ENCODE measurements at regions not wholly inside any gene's neighbourhood (a gene's known extent, or its start where the extent isn't known, plus 50 kb on each side); places are given as distances from the start of the nearest gene placed in this dataset.

DNA sequence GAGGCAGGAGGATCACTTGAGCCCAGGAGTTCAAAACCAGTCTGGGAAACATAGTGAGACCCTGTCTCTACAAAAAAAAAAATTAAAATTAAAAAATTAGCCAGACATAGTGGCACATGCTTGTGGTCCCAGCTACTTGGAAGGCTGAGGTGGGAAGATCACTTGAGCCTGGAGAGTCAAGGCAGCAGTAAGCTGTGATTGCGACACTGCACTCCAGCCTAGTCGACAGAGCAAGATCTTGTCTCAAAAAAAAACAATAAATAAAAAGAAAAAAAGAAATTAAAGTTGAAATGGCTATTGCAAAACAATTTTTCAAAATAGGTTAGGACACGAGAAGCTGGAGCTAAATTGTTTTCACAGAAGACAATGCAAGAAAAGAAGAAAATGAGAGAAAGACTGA is 379.0 kb upstream of the RNF32 start:
- H3K9me3 ChIP-seq (ENCODE audit: control insufficient read depth, low read depth, low read length): no peaks in the 10 kb centered on the region
- no peak overlapping the region for H3K4me3 ChIP-seq (ENCODE audit: low read length)
- H3K27me3 ChIP-seq (ENCODE audit: control insufficient read depth, insufficient read depth, low read length): no peaks in the 10 kb centered on the region
- H3K27ac ChIP-seq (ENCODE audit: low read length): no peak overlapping the region
- H3K36me3 ChIP-seq (ENCODE audit: control insufficient read depth, insufficient read depth, low read length): no peaks in the 10 kb centered on the region
- no peaks in the 10 kb centered on the region for H3K4me1 ChIP-seq (ENCODE audit: control insufficient read depth, insufficient read depth, low read length)
- DNase-seq: no peak
- 43% methylated on average over 2 of the region's 3 CpGs for WGBS (ENCODE audit: insufficient coverage, low lambda C conversion rate)

DNA sequence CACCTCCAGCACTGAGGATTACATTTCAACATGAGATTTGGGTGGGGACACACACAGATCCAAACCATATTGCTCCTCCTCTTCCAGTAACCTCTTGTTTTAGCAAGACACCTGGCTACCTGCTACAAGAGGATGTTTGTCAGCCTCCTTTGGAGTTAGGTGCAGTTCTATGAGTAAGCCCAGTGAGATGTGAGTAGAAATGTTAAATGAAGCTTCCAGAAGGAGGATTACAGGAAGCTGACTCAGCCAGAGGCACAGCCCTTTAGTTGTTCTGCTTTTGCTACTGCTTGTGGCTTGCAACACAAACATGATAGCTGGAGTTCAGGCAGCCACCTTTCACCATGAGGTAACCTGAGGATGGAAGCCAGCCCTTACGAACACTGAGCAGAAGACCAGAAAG is 382.7 kb upstream of the RNF32 start:
- Histone ChIP-seq H3K36me3 (ENCODE audit: control insufficient read depth, insufficient read depth, low read length) (no peaks in the 10 kb centered on the region), H3K9me3 (ENCODE audit: control insufficient read depth, low read depth, low read length) (no peaks in the 10 kb centered on the region), H3K27ac (ENCODE audit: low read length) (no peak overlapping the region), H3K4me3 (ENCODE audit: low read length) (no peak overlapping the region), H3K4me1 (ENCODE audit: control insufficient read depth, insufficient read depth, low read length) (no peaks in the 10 kb centered on the region), H3K27me3 (ENCODE audit: control insufficient read depth, insufficient read depth, low read length) (no peaks in the 10 kb centered on the region)
- no CpG with 5 or more reads among the region's 1 CpG for WGBS (ENCODE audit: insufficient coverage, low lambda C conversion rate)
- DNase-seq: no peak

DNA sequence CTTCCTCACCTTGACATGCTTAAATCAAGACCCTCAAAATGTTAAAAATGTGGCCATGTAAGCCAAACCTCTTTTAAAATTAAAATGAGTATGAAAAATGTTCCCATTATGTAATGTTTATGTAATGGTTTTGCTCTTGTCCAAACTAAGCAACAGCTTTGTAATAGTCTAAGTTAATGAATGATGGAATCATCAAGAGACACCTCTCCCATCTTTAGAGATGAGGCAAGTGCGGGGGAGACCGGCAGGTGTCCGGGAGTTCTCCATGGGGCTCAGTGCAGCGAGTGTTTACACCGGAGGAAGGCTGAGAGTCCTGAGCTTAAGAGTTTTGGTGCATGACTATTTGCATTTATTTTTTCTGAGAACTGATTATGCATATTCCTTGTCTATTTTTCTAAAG is 384.9 kb upstream of the RNF32 start:
- Histone ChIP-seq H3K4me3 (ENCODE audit: low read length) (no peak overlapping the region), H3K27ac (ENCODE audit: low read length) (no peak overlapping the region), H3K9me3 (ENCODE audit: control insufficient read depth, low read depth, low read length) (no peaks in the 10 kb centered on the region), H3K4me1 (ENCODE audit: control insufficient read depth, insufficient read depth, low read length) (no peaks in the 10 kb centered on the region), H3K27me3 (ENCODE audit: control insufficient read depth, insufficient read depth, low read length) (no peaks in the 10 kb centered on the region), H3K36me3 (ENCODE audit: control insufficient read depth, insufficient read depth, low read length) (no peaks in the 10 kb centered on the region)
- WGBS (ENCODE audit: insufficient coverage, low lambda C conversion rate): no CpG with 5 or more reads among the region's 5 CpGs
- no peak for DNase-seq

DNA sequence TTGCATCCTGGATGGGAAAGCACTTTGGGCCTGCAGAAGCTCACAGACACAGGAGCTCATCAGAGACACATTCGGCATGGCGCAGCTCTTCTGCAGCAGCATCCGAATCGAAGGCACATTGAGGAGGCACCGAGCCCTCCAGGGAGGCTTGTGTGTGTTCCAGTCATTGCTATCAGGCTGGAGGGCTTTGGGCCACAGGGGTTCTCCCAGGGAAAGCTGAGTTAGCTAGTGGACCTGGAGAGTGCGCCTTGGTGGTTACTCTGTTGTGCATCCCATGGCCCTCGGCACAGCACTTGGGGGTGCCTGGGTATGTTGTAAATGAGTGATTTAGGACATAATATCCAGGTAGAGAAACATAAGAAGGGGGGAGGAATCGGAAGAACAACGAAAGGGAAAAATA is 388.7 kb upstream of the RNF32 start:
- no peaks in the 10 kb centered on the region for H3K9me3 ChIP-seq (ENCODE audit: control insufficient read depth, low read depth, low read length)
- H3K4me1 ChIP-seq (ENCODE audit: control insufficient read depth, insufficient read depth, low read length): no peaks in the 10 kb centered on the region
- no peaks in the 10 kb centered on the region for H3K36me3 ChIP-seq (ENCODE audit: control insufficient read depth, insufficient read depth, low read length)
- 75% methylated on average over 2 of the region's 9 CpGs for WGBS (ENCODE audit: insufficient coverage, low lambda C conversion rate)
- no peak overlapping the region for H3K27ac ChIP-seq (ENCODE audit: low read length)
- DNase-seq: no peak
- no peaks in the 10 kb centered on the region for H3K27me3 ChIP-seq (ENCODE audit: control insufficient read depth, insufficient read depth, low read length)
- H3K4me3 ChIP-seq (ENCODE audit: low read length): no peak overlapping the region

DNA sequence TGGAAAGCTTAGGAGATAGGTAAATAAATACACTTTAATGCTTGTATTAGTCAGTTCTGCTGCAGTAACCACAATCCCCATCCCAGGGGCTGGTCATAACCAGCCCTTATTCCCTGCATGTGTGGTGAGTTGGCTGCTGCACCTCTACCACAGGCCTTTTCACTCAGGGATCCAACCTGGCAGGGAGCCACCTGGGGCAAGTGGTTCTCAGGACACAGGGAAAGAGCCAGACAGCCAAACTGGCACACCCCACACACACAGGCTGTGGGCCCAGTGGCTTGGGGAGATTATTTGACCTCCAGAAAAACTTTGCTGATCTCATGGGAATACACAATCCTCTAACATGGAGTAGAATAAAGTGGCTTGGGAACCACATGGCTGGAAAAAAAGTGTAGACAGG is 400.0 kb upstream of the RNF32 start:
- Histone ChIP-seq H3K9me3 (ENCODE audit: control insufficient read depth, low read depth, low read length) (no peaks in the 10 kb centered on the region), H3K27ac (ENCODE audit: low read length) (no peak overlapping the region), H3K27me3 (ENCODE audit: control insufficient read depth, insufficient read depth, low read length) (no peaks in the 10 kb centered on the region), H3K36me3 (ENCODE audit: control insufficient read depth, insufficient read depth, low read length) (no peaks in the 10 kb centered on the region), H3K4me1 (ENCODE audit: control insufficient read depth, insufficient read depth, low read length) (no peaks in the 10 kb centered on the region), H3K4me3 (ENCODE audit: low read length) (no peak overlapping the region)
- DNase-seq: no peak

DNA sequence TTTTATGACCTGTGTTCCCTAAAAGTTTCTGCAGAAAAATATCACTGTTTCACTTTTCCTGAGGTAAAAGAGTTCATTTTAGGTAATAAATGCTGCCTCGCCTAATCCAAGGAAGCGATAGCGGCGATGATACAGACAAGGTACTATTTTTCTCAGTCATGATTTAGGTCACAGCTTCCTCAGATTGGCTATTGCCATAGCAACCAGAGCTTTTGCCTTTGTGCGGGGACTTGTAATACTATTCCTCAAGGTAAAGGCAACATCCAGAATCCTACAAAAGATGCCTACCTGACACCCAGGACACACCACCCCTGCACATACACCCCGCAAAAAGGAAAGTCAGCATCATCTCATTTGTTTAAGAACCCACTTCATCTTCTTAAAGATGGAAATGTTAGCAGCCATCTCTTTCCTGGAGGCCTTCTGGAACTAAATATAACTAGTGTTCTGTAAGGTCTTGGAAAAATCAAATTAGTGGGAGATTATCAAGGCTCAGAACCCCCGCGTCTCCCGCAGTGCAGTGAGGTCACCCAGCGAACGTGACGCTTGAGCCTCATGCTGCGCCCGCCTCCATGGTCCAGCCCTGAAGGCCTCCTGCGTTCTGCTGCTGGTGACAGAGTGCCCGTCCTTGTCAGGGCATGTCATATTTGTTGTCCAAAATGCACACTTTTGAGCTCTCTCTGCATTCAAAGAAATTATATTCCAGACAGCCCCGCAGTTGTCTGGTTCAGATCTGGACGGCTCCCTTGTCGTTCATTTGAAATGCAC is 402.0 kb upstream of the RNF32 start:
- Histone ChIP-seq H3K9me3 (ENCODE audit: control insufficient read depth, low read depth, low read length) (no peaks in the 10 kb centered on the region), H3K36me3 (ENCODE audit: control insufficient read depth, insufficient read depth, low read length) (no peaks in the 10 kb centered on the region), H3K27me3 (ENCODE audit: control insufficient read depth, insufficient read depth, low read length) (no peaks in the 10 kb centered on the region), H3K4me1 (ENCODE audit: control insufficient read depth, insufficient read depth, low read length) (no peaks in the 10 kb centered on the region), H3K4me3 (ENCODE audit: low read length) (no peak overlapping the region), H3K27ac (ENCODE audit: low read length) (no peak overlapping the region)
- no CpG with 5 or more reads among the region's 19 CpGs for WGBS (ENCODE audit: insufficient coverage, low lambda C conversion rate)
- DNase-seq: no peak

DNA sequence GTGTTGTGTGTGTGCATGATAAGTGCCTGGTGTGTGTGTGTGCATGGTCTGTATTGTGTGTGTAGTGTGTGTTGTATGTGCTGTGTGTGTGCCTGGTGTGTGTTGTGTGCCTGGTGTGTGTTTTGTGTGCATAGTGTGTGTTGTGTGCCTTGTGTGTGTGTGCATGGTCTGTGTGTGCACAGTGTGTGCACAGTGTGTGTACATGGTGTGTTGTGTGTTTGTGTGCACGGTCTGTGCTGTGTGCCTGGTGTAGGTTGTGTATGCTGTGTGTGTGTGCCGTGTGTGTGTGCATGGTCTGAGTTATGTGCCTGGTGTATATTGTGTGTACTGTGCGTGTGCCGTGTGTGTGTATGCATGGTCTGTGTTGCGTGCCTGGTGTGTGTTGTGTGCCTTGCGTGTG is 403.0 kb upstream of the RNF32 start:
- Histone ChIP-seq H3K9me3 (ENCODE audit: control insufficient read depth, low read depth, low read length) (peaks cover 2% of the 10 kb centered on the region), H3K4me3 (ENCODE audit: low read length) (no peak overlapping the region), H3K27me3 (ENCODE audit: control insufficient read depth, insufficient read depth, low read length) (no peaks in the 10 kb centered on the region), H3K27ac (ENCODE audit: low read length) (no peak overlapping the region), H3K36me3 (ENCODE audit: control insufficient read depth, insufficient read depth, low read length) (no peaks in the 10 kb centered on the region), H3K4me1 (ENCODE audit: control insufficient read depth, insufficient read depth, low read length) (no peaks in the 10 kb centered on the region)
- no CpG with 5 or more reads among the region's 6 CpGs for WGBS (ENCODE audit: insufficient coverage, low lambda C conversion rate)
- no peak for DNase-seq

DNA sequence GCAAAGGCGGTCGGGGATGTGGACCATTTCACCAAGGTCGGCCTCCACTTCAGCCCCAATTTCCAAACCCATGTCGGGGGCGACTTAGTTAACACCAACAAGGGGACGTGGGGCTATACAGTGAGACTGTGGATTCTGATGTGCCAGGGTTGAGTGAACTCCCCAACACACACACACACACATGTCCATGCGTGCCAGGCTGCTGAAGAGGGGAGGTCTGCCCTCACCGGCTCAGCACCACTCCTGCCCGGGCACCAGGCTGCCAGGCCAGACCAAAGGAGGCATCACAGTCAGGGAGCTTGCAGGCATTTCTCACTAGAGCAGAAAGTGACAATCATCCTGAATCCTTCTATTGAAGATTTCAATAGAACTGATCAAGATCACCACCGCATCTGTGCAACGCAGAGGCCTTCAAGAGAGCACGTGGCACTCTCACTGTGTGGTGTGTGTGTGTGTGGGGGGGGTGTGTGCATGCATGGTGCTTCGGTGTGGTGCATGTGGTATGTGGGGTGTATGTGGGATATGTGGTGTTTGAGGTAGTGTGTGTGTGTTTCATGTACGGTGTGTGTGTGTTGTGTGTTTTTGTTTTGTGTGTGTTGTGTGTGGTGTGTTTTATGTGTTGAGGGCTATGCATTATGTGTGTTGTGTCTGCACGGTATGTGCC is 403.5 kb upstream of the RNF32 start:
- no peak overlapping the region for H3K4me3 ChIP-seq (ENCODE audit: low read length)
- H3K4me1 ChIP-seq (ENCODE audit: control insufficient read depth, insufficient read depth, low read length): no peaks in the 10 kb centered on the region
- WGBS (ENCODE audit: insufficient coverage, low lambda C conversion rate): no CpG with 5 or more reads among the region's 15 CpGs
- H3K9me3 ChIP-seq (ENCODE audit: control insufficient read depth, low read depth, low read length): peaks cover 2% of the 10 kb centered on the region
- H3K27me3 ChIP-seq (ENCODE audit: control insufficient read depth, insufficient read depth, low read length): no peaks in the 10 kb centered on the region
- DNase-seq: no peak
- H3K27ac ChIP-seq (ENCODE audit: low read length): no peak overlapping the region
- H3K36me3 ChIP-seq (ENCODE audit: control insufficient read depth, insufficient read depth, low read length): no peaks in the 10 kb centered on the region

DNA sequence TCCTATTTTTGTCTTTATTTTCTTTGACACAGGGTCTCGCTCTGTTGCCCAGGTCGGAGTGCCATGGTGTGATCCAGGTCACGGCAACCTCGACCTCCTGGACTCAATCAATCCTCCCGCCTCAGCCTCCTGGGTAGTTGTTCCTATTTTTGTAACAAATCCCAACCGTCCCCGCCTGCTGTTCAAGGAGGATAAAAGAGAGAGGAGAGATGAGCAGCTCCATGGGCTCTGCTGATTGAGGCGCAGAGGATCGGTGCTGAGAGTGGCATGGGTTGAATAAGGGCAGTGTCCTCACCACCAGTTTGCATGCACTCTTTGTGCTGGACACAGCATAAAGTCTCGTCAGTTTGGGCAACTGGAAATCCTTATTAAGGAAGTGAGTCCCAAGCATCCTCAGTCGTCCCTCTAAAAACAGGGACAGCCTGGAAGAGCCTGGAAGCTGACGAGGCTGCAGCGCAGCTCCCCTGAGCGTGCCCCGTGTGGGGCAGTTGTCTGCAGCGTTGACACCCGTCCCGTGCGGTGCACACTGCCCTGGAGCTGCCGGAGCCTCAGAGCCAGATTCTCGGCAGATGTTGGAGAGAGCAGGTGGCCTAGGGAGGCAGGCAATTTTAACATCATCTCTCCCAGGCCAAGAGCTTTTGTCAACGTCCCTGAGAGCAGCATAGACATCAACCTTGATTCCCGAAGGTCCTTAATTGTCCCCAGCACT is 404.2 kb upstream of the RNF32 start:
- H3K4me3 ChIP-seq (ENCODE audit: low read length): no peak overlapping the region
- H3K27me3 ChIP-seq (ENCODE audit: control insufficient read depth, insufficient read depth, low read length): no peaks in the 10 kb centered on the region
- peaks cover 2% of the 10 kb centered on the region for H3K9me3 ChIP-seq (ENCODE audit: control insufficient read depth, low read depth, low read length)
- H3K36me3 ChIP-seq (ENCODE audit: control insufficient read depth, insufficient read depth, low read length): no peaks in the 10 kb centered on the region
- no peak overlapping the region for H3K27ac ChIP-seq (ENCODE audit: low read length)
- no CpG with 5 or more reads among the region's 23 CpGs for WGBS (ENCODE audit: insufficient coverage, low lambda C conversion rate)
- H3K4me1 ChIP-seq (ENCODE audit: control insufficient read depth, insufficient read depth, low read length): no peaks in the 10 kb centered on the region
- no peak for DNase-seq

DNA sequence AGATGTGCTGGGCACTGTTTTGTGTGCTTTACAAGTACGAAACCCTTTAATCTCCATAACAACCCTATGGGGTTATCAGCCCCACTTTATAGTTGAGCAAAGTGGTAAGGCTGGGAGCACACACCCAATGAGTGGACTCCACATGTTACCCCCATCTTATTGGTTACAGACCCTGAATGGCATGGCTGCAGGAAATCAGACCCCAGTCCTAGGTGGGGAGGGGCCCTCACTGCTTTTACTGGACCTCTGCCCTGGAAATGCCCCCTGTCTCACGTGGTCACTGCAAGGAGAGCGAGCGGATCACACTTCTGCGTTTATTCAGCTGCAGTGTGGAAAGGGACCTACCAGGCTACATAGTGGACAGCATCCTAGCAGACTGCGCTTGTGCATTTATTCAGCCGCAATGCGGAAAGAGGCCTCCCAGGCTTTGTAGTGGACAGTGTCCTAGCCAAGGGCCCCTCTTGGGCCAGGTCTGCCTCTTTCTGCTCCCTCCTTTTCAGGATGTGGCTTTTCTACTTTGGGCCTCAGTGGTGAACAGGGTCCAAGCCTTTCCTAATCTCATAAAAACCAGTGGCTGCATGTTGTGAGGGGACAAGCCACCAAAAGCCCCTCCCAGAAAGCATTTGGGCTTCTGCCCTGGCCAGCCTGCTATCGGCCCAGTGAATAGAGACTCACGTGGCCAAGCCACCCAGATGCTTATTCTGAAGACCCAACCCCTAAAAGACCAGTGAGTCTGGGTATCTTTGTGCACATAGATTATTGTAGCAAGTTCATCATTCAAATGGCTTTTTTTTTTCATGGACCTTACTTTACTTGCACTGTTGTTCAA is 405.7 kb upstream of the RNF32 start:
- H3K27ac ChIP-seq (ENCODE audit: low read length): no peak overlapping the region
- no peak overlapping the region for H3K4me3 ChIP-seq (ENCODE audit: low read length)
- peaks cover 2% of the 10 kb centered on the region for H3K9me3 ChIP-seq (ENCODE audit: control insufficient read depth, low read depth, low read length)
- H3K36me3 ChIP-seq (ENCODE audit: control insufficient read depth, insufficient read depth, low read length): no peaks in the 10 kb centered on the region
- no peak for DNase-seq
- no peaks in the 10 kb centered on the region for H3K27me3 ChIP-seq (ENCODE audit: control insufficient read depth, insufficient read depth, low read length)
- no peaks in the 10 kb centered on the region for H3K4me1 ChIP-seq (ENCODE audit: control insufficient read depth, insufficient read depth, low read length)
- no CpG with 5 or more reads among the region's 10 CpGs for WGBS (ENCODE audit: insufficient coverage, low lambda C conversion rate)
